NCI-H446 treated with DMSO at 0.1 percent for 48 hours (cell line): ENCODE measurements at regions not wholly inside any gene's neighbourhood (a gene's known extent, or its start where the extent isn't known, plus 50 kb on each side); places are given as distances from the start of the nearest gene placed in this dataset.
"Not testable (repeated sequence)": the region's sequence is repeated elsewhere in the genome, so short reads cannot be mapped to it uniquely, and the experiment has no call there.

Experiments used
- DNase-seq: peaks from one replicate; lab custom pipeline; 2025; lab: John Stamatoyannopoulos, UW

- no peak for DNase-seq
Observed at GRCh38 chr7:87007038-87007437, 52.4 kb downstream of the ELAPOR2 start.

- DNase-seq = no peak
Observed at GRCh38 chr7:87004956-87005355, 54.5 kb downstream of the ELAPOR2 start.

- no peak for DNase-seq
Observed at GRCh38 chr7:87003872-87004798, 55.3 kb downstream of the ELAPOR2 start.

- DNase-seq = peak; percentile 21
Observed at GRCh38 chr7:87001214-87001613, 58.2 kb downstream of the ELAPOR2 start.

GRCh38 chr7:87000344-87000743 lies 59.1 kb downstream of the ELAPOR2 start:
- peak; percentile 12 for DNase-seq

GRCh38 chr7:86999750-87000149 lies 59.7 kb downstream of the ELAPOR2 start:
- no peak for DNase-seq

- no peak for DNase-seq
Observed at GRCh38 chr7:86995814-86996213, 63.6 kb downstream of the ELAPOR2 start.

- no peak for DNase-seq
Observed at GRCh38 chr7:86995052-86995725, 64.3 kb downstream of the ELAPOR2 start.

GRCh38 chr7:86991771-86992191 lies 67.7 kb downstream of the ELAPOR2 start:
- DNase-seq = peak; percentile 56

GRCh38 chr7:86991093-86991769 lies 68.2 kb downstream of the ELAPOR2 start:
- no peak for DNase-seq

GRCh38 chr7:86989407-86989806 lies 70.0 kb downstream of the ELAPOR2 start:
- DNase-seq = no peak

GRCh38 chr7:86987834-86988233 lies 71.6 kb downstream of the ELAPOR2 start:
- not testable (repeated sequence) for DNase-seq

GRCh38 chr7:86987358-86987757 lies 72.1 kb downstream of the ELAPOR2 start:
- not testable (repeated sequence) for DNase-seq

- not testable (repeated sequence) for DNase-seq
Observed at GRCh38 chr7:86985342-86985741, 74.1 kb downstream of the ELAPOR2 start.

- not testable (repeated sequence) for DNase-seq
Observed at GRCh38 chr7:86983654-86984053, 75.8 kb downstream of the ELAPOR2 start.

- DNase-seq = not testable (repeated sequence)
Observed at GRCh38 chr7:86981937-86982336, 77.5 kb downstream of the ELAPOR2 start.

- no peak for DNase-seq
Observed at GRCh38 chr7:86981127-86981526, 78.3 kb downstream of the ELAPOR2 start.

- no peak for DNase-seq
Observed at GRCh38 chr7:86980223-86980622, 79.2 kb downstream of the ELAPOR2 start.

GRCh38 chr7:86978808-86979506 lies 80.5 kb downstream of the ELAPOR2 start:
- no peak for DNase-seq

GRCh38 chr7:86976958-86977357 lies 82.5 kb downstream of the ELAPOR2 start:
- DNase-seq = no peak

- DNase-seq = no peak
Observed at GRCh38 chr7:86975914-86976313, 83.5 kb downstream of the ELAPOR2 start.

GRCh38 chr7:86975449-86975848 lies 84.0 kb downstream of the ELAPOR2 start:
- no peak for DNase-seq
